Tibial artery (tissue), 4 donors: ENCODE measurements at regions not wholly inside any gene's neighbourhood (a gene's known extent, or its start where the extent isn't known, plus 50 kb on each side); places are given as distances from the start of the nearest gene placed in this dataset.

Experiments
- DNase-seq, 2 donors: peaks; one replicate each; pipeline ENCODE4 v3.0.0-alpha.2; 2019
- H3K27ac ChIP-seq, 2 donors: fragments of 200-600 bp; sonication (generic) in 1 of 2; 1 replicate in 1 of 2; 2 replicates in 1 of 2; pipeline ENCODE4 v1.5.1; 2018 to 2019; ENCODE audit warnings: mild to moderate bottlenecking in 1 of 2
- H3K27me3 ChIP-seq, 2 donors: fragments of 200-600 bp; sonication (generic) in 1 of 2; one replicate each; pipeline versions ENCODE4 v1.5.1 to v1.6.0; 2016 to 2019
- H3K36me3 ChIP-seq, 3 donors: fragments of 200-600 bp; sonication (generic) in 2 of 3; one replicate each; pipeline ENCODE4 v1.5.1; 2016 to 2019; ENCODE audit warnings: mild to moderate bottlenecking in 2 of 3
- H3K4me1 ChIP-seq, 4 donors: fragments of 200-600 bp; sonication (generic) in 2 of 4; 1 replicate in 3 of 4; 2 replicates in 1 of 4; pipeline ENCODE4 v1.5.1; 2016 to 2019
- H3K4me3 ChIP-seq, 2 donors: fragments of 200-600 bp; sonication (generic) in 1 of 2; 1 replicate in 1 of 2; 2 replicates in 1 of 2; pipeline ENCODE4 v1.5.1; 2018 to 2019; ENCODE audit warnings: mild to moderate bottlenecking in 2 of 2
- H3K9me3 ChIP-seq, 3 donors: fragments of 200-600 bp; sonication (generic) in 1 of 3; one replicate each; pipeline ENCODE4 v1.5.1; 2016 to 2019
- intact Hi-C: fragments of 100-400 bp; cut with DNase I; formaldehyde crosslinking; loops from one replicate; pipeline ENCODE4 v1.15.0; 2023; ENCODE audit warnings: low total_unique reads
- TF ChIP-seq, protein P1 (sequence below), 2 experiments: fragments of 200-600 bp in 1 of 2; fragments of 450-650 bp in 1 of 2; IDR thresholded peaks; one replicate each; pipeline ENCODE4 v1.5.1; 2017 to 2019; ENCODE audit warnings: antibody characterized with exemption in 2 of 2, mild to moderate bottlenecking in 1 of 2, moderate library complexity in 1 of 2

DNA sequence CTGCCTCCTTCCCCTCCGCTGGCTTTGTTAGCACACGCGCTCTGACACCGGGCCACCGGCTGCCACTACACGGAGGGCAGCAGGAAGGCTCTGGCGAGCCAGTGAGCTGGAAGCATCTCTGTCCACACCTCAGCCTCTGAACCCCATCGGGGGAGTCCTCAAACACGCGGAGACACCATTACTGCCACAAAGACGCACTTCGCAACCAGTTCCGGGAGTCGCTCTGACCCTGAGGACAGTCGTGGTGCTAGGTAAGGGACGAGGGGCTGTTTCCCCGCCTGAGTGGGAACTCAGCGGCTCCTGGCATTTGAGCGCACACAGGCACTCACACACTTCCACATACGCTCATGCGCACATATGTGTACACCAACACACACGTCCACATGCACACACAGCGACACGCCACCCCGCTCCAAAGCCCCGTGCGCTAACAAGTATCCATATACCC is 160.0 kb downstream of the C9orf152 start:
- TF ChIP-seq, protein P1, sequence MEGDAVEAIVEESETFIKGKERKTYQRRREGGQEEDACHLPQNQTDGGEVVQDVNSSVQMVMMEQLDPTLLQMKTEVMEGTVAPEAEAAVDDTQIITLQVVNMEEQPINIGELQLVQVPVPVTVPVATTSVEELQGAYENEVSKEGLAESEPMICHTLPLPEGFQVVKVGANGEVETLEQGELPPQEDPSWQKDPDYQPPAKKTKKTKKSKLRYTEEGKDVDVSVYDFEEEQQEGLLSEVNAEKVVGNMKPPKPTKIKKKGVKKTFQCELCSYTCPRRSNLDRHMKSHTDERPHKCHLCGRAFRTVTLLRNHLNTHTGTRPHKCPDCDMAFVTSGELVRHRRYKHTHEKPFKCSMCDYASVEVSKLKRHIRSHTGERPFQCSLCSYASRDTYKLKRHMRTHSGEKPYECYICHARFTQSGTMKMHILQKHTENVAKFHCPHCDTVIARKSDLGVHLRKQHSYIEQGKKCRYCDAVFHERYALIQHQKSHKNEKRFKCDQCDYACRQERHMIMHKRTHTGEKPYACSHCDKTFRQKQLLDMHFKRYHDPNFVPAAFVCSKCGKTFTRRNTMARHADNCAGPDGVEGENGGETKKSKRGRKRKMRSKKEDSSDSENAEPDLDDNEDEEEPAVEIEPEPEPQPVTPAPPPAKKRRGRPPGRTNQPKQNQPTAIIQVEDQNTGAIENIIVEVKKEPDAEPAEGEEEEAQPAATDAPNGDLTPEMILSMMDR (IDR thresholded peaks at IDR 0.05) = no peak
- DNase-seq = no peak
- H3K27ac ChIP-seq = peak overlapping the region in 1 of 2 donors; percentile 70

DNA sequence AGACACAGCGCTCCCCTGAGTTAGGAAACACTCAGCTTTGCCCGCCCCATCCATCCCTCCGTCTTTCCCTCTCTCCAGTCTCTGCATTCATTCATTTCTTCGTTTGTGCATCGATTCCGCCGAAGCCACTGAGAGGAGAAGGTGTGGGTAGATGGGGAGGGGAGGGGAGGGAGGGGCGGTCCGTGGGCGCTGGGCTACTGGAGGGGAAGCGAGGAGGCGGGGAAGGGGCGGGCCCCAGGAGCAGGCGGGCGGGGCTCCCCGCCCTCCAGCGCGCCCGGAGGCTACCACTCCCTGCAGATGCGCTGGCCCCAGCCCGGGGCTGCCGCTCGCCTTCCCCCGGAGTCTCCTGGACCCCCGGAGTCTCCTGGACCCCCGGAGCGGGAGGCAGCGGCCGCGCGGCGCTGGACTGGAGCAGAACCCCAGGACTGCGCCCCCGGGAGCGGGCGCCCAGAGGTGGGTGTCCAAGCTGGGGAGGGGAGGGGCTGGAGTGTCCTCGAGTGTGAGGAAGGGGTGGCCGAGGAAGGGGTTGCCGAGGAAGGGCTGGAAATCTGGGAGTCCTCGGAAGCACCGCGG is 159.5 kb downstream of the C9orf152 start:
- Histone ChIP-seq H3K27me3 (no peaks in the 10 kb centered on the region), H3K9me3 (no peaks in the 10 kb centered on the region), H3K4me3 (peak overlapping the region; percentile 79 to 82), H3K27ac (peak overlapping the region; percentile 70 to 79), H3K36me3 (no peaks in the 10 kb centered on the region), H3K4me1 (peaks cover 4 to 37% (median 20%) of the 10 kb centered on the region in 4 donors)
- intact Hi-C loops = loop anchor here (10.0 kb wide), 1 partner anchor 86 kb away; no protein-coding TSS in a partner anchor
- TF ChIP-seq, protein P1 (IDR thresholded peaks at IDR 0.05) = no peak
- peak; percentile 80 to 89 for DNase-seq

More for the DNA sequence above, 160.0 kb downstream of the C9orf152 start:
- no peaks in the 10 kb centered on the region for H3K36me3 ChIP-seq
- H3K9me3 ChIP-seq = no peaks in the 10 kb centered on the region
- no peaks in the 10 kb centered on the region for H3K27me3 ChIP-seq
- intact Hi-C loops = loop anchor here (10.0 kb wide), 1 partner anchor 87 kb away; no protein-coding TSS in a partner anchor
- peak overlapping the region; percentile 79 to 82 for H3K4me3 ChIP-seq
- peaks cover 4 to 37% (median 20%) of the 10 kb centered on the region in 4 donors for H3K4me1 ChIP-seq

DNA sequence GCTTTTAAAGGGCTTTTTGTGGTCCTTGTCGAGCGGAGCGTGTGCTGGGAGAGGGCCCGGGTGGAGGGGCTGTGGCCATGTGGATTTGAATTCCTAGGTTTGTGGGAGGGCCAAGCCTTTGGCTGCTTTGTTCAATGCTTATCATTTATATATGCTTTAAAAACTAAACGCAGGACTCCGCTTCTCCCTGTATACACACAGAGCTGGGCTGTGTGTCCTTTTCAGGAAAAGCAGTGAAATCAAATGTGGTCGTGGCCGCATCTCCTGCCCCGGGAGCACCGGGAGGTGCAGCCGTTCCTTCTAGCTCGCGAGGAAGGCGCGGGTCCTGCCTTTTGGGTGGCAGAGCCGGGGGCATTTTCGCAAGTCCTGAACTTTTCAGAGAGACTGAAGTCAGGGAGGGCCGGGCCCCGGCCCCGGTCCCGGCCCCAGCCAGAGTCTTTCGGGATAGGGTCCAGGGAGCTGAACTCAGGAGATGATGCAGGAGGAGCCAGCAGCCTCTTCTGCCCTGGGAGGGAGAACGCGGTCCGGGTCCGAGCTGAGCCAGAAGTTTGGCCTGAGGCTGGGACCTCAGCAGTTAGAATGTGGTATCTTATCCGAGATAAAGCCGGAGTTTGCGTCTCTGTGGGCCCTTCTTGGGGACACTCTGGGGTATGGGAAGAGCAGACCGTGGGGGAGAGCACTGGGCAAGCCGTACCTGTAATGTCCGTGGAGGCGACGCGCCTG is 158.8 kb downstream of the C9orf152 start:
- DNase-seq = peak in 1 of 2 donors; percentile 73
- Histone ChIP-seq H3K4me1 (peaks cover 4 to 37% (median 20%) of the 10 kb centered on the region in 4 donors), H3K27me3 (no peaks in the 10 kb centered on the region), H3K27ac (peak overlapping the region; percentile 70 to 79), H3K9me3 (no peaks in the 10 kb centered on the region), H3K36me3 (no peaks in the 10 kb centered on the region), H3K4me3 (peak overlapping the region; percentile 79 to 82)
- intact Hi-C loops = loop anchor here (10.0 kb wide), 1 partner anchor 86 kb away; no protein-coding TSS in a partner anchor
- TF ChIP-seq, protein P1 (IDR thresholded peaks at IDR 0.05) = no peak

- Histone ChIP-seq H3K4me1 (peaks cover 4 to 37% (median 20%) of the 10 kb centered on the region in 4 donors), H3K27me3 (no peaks in the 10 kb centered on the region), H3K27ac (peak overlapping the region; percentile 70 to 79), H3K9me3 (no peaks in the 10 kb centered on the region), H3K36me3 (no peaks in the 10 kb centered on the region), H3K4me3 (peak overlapping the region; percentile 79 to 82)
- TF ChIP-seq, protein P1 (IDR thresholded peaks at IDR 0.05) = no peak
- intact Hi-C loops = loop anchor here (10.0 kb wide), 2 partner anchors 85 to 105 kb away; no protein-coding TSS in a partner anchor
- DNase-seq = peak; percentile 32 to 74
Measured at GRCh38 chr9:110049699-110050450, 158.1 kb downstream of the C9orf152 start.

DNA sequence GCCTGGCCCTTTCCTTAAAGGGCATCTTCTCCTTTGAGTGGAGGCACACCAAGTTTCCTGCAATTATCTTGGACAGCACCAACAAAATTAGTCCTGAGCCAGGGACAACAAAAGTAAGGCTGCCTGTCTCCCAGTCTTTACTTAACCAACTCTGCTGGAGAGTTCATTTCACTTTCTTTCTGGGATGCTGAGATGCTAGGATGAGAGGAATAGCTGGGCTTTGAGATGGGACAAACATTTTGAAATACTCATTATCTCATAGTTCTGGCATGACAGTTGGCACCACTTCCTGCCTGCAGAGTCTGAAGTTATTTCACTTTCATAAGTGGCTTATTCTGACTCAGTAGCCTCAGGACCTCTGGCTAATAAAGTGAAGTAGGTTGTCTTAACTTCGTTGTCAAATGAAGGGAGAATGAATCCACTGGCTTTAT is 157.0 kb downstream of the C9orf152 start:
- TF ChIP-seq, protein P1 (IDR thresholded peaks at IDR 0.05) = no peak
- H3K36me3 ChIP-seq = no peaks in the 10 kb centered on the region
- H3K4me1 ChIP-seq = peaks cover 4 to 37% (median 20%) of the 10 kb centered on the region in 4 donors
- intact Hi-C loops = loop anchor here (10.0 kb wide), 1 partner anchor 104 kb away; no protein-coding TSS in a partner anchor
- H3K27ac ChIP-seq = peak overlapping the region; percentile 70 to 79
- H3K27me3 ChIP-seq = no peaks in the 10 kb centered on the region
- no peaks in the 10 kb centered on the region for H3K9me3 ChIP-seq
- peak; percentile 59 to 72 for DNase-seq
- H3K4me3 ChIP-seq = peak overlapping the region; percentile 79 to 82
